HG03571 (cell line): ENCODE measurements at regions not wholly inside any gene's neighbourhood (a gene's known extent, or its start where the extent isn't known, plus 50 kb on each side); places are given as distances from the start of the nearest gene placed in this dataset.

ENCODE experiments used
- ATAC-seq: cut with Tn5 transposase; IDR thresholded peaks from one replicate; pipeline ENCODE4 v1.9.1; 2021; ENCODE audit not compliant: unreplicated experiment

- no peak for ATAC-seq
Observed at GRCh38 chr17:12429116-12429515, 236.6 kb upstream of the MYOCD start.

GRCh38 chr17:12431188-12431587, 234.5 kb upstream of the MYOCD start:
- ATAC-seq, result peak; percentile 77

- no peak for ATAC-seq
Observed at GRCh38 chr17:12438212-12438611, 227.5 kb upstream of the MYOCD start.

- ATAC-seq, result no peak
Observed at GRCh38 chr17:12438813-12439586, 226.7 kb upstream of the MYOCD start.

GRCh38 chr17:12445331-12445730, 220.4 kb upstream of the MYOCD start:
- ATAC-seq, result no peak

GRCh38 chr17:12457493-12457892, 208.2 kb upstream of the MYOCD start:
- ATAC-seq, result no peak

- no peak for ATAC-seq
Observed at GRCh38 chr17:12459736-12460135, 206.0 kb upstream of the MYOCD start.

GRCh38 chr17:12463102-12463501, 202.6 kb upstream of the MYOCD start:
- no peak for ATAC-seq

- ATAC-seq, result no peak
Observed at GRCh38 chr17:12472252-12473173, 193.2 kb upstream of the MYOCD start.

- no peak for ATAC-seq
Observed at GRCh38 chr17:12478311-12478710, 187.4 kb upstream of the MYOCD start.

- no peak for ATAC-seq
Observed at GRCh38 chr17:12485361-12485906, 180.3 kb upstream of the MYOCD start.

- ATAC-seq, result no peak
Observed at GRCh38 chr17:12489325-12489724, 176.4 kb upstream of the MYOCD start.

GRCh38 chr17:12492450-12492849, 173.2 kb upstream of the MYOCD start:
- no peak for ATAC-seq

GRCh38 chr17:12505866-12506265, 159.8 kb upstream of the MYOCD start:
- no peak for ATAC-seq

GRCh38 chr17:12507026-12507595, 158.6 kb upstream of the MYOCD start:
- ATAC-seq, result no peak

- ATAC-seq, result no peak
Observed at GRCh38 chr17:12509801-12510200, 155.9 kb upstream of the MYOCD start.

GRCh38 chr17:12510535-12510934, 155.2 kb upstream of the MYOCD start:
- no peak for ATAC-seq

- no peak for ATAC-seq
Observed at GRCh38 chr17:12512694-12513355, 152.9 kb upstream of the MYOCD start.

- ATAC-seq, result no peak
Observed at GRCh38 chr17:12514596-12514995, 151.1 kb upstream of the MYOCD start.

GRCh38 chr17:12519956-12520594, 145.6 kb upstream of the MYOCD start:
- no peak for ATAC-seq
